ENCODE measurements at regions not wholly inside any gene's neighbourhood (a gene's known extent, or its start where the extent isn't known, plus 50 kb on each side); places are given as distances from the start of the nearest gene placed in this dataset.

GRCh38 chrX:140206657-140207056 is 241.3 kb upstream of the CXorf66 start:
- no peak for TF ChIP-seq CTCF (IDR thresholded peaks at IDR 0.05)
- no peak for TF ChIP-seq POLR2A (IDR thresholded peaks at IDR 0.05)

Data from lower leg skin (tissue), 3 donors.